Neural progenitor cell (in vitro differentiated cells): ENCODE measurements at regions not wholly inside any gene's neighbourhood (a gene's known extent, or its start where the extent isn't known, plus 50 kb on each side); places are given as distances from the start of the nearest gene placed in this dataset.

Experiments
- DNase-seq: peaks from one replicate; pipeline ENCODE4 v3.0.0-alpha.2; 2016; ENCODE audit warnings: low spot score
- H2AFZ ChIP-seq: fragments of 200-600 bp; sonication (generic); replicated peaks from 2 replicates; pipeline ENCODE4 v1.6.1; 2016; ENCODE audit warnings: antibody characterized with exemption
- H3F3A ChIP-seq: fragments of 200-600 bp; sonication (generic); 2 replicates; pipeline ENCODE4 v1.6.1; 2016; ENCODE audit warnings: antibody characterized with exemption, low read depth
- H3K27ac ChIP-seq: fragments of 200-600 bp; sonication (generic); 2 replicates; pipeline ENCODE4 v1.5.1; 2016; ENCODE audit warnings: mild to moderate bottlenecking
- H3K27me3 ChIP-seq: fragments of 200-600 bp; sonication (generic); 2 replicates; pipeline ENCODE4 v1.6.1; 2016; ENCODE audit warnings: mild to moderate bottlenecking, moderate library complexity
- H3K36me3 ChIP-seq: fragments of 200-600 bp; sonication (generic); 2 replicates; pipeline ENCODE4 v1.5.1; 2016
- H3K4me1 ChIP-seq: fragments of 200-600 bp; sonication (generic); 2 replicates; pipeline ENCODE4 v1.6.1; 2016; ENCODE audit warnings: mixed run types
- H3K4me2 ChIP-seq: fragments of 200-600 bp; sonication (generic); 2 replicates; pipeline ENCODE4 v1.6.1; 2016
- H3K4me3 ChIP-seq: fragments of 200-600 bp; sonication (generic); 2 replicates; pipeline ENCODE4 v1.5.1; 2016
- H3K79me2 ChIP-seq: fragments of 200-600 bp; sonication (generic); 2 replicates; pipeline ENCODE4 v1.6.1; 2016; ENCODE audit warnings: low read depth
- H3K9ac ChIP-seq: fragments of 200-600 bp; sonication (generic); 2 replicates; pipeline ENCODE4 v1.6.1; 2016
- H3K9me3 ChIP-seq: fragments of 200-600 bp; sonication (generic); 2 replicates; pipeline ENCODE4 v1.5.1; 2016; ENCODE audit warnings: low read depth
- H4K20me1 ChIP-seq: fragments of 200-600 bp; sonication (generic); 2 replicates; pipeline ENCODE4 v1.6.1; 2016; ENCODE audit warnings: low read depth
- H3K27ac Mint-ChIP-seq: 3 replicates; pipeline ENCODE4 v1.8.0; 2021; ENCODE audit warnings: mixed read lengths
- H3K27me3 Mint-ChIP-seq: 2 replicates; pipeline ENCODE4 v1.8.0; 2022; ENCODE audit warnings: low read depth, mild to moderate bottlenecking, inconsistent platforms, moderate library complexity, mixed read lengths; ENCODE audit not compliant: insufficient read depth
- H3K36me3 Mint-ChIP-seq: 3 replicates; pipeline ENCODE4 v1.8.0; 2021; ENCODE audit warnings: mixed read lengths
- H3K4me1 Mint-ChIP-seq: 3 replicates; pipeline ENCODE4 v1.8.0; 2021; ENCODE audit warnings: mixed read lengths
- H3K4me3 Mint-ChIP-seq: 3 replicates; pipeline ENCODE4 v1.8.0; 2021; ENCODE audit warnings: mild to moderate bottlenecking, moderate library complexity, mixed read lengths
- H3K9me3 Mint-ChIP-seq: 3 replicates; pipeline ENCODE4 v1.8.0; 2020; ENCODE audit warnings: mixed read lengths
- CTCF ChIP-seq: fragments of 200-600 bp; sonication (generic); IDR thresholded peaks from 2 replicates; pipeline ENCODE4 v1.5.1; 2017; ENCODE audit warnings: antibody characterized with exemption, mild to moderate bottlenecking
- EZH2 ChIP-seq: fragments of 200-600 bp; sonication (generic); IDR thresholded peaks from 2 replicates; pipeline ENCODE4 v1.6.1; 2017; ENCODE audit warnings: antibody characterized with exemption, mild to moderate bottlenecking, moderate library complexity
- EZH2phosphoT487 ChIP-seq: fragments of 200-600 bp; sonication (generic); IDR thresholded peaks from 2 replicates; pipeline ENCODE4 v1.6.1; 2017; ENCODE audit warnings: antibody characterized with exemption

DNA sequence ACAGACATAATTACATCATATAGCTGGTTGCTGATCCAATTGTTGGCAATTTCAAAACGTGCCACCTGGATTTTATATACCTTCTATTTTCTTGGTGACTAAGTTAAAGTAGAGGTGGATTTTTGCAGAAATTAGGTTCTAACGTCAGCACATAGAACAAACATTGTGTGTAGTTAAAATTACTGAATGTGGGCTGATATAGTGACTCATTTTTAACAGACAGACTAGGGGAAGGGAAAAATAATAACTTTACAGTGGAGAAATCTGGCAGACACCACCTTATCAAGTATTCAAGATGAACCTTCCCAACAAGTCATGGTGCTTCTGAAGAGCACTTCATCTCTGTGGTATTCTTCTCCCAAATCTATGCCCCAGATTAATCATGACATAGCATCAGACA lies 134.5 kb downstream of the UCHL1 start:
- H3K27ac ChIP-seq: no peak overlapping the region
- H4K20me1 ChIP-seq: no peaks in the 10 kb centered on the region
- H3K4me3 ChIP-seq: no peak overlapping the region
- H3K36me3 ChIP-seq: no peaks in the 10 kb centered on the region
- no peaks in the 10 kb centered on the region for H3K27me3 ChIP-seq
- H3K4me1 ChIP-seq: no peaks in the 10 kb centered on the region
- Mint-ChIP-seq H3K9me3 (peaks cover 3% of the 10 kb centered on the region), H3K4me1 (no peaks in the 10 kb centered on the region), H3K27ac (no peak overlapping the region), H3K4me3 (no peak overlapping the region), H3K36me3 (no peaks in the 10 kb centered on the region), H3K27me3 (no peaks in the 10 kb centered on the region)
- TF ChIP-seq EZH2phosphoT487 (no peak), EZH2 (no peak), CTCF (no peak)
- no peak overlapping the region for H3K9ac ChIP-seq
- no peak overlapping the region for H3K4me2 ChIP-seq
- no peak overlapping the region for H2AFZ ChIP-seq
- H3K79me2 ChIP-seq: no peaks in the 10 kb centered on the region
- DNase-seq: no peak
- no peaks in the 10 kb centered on the region for H3F3A ChIP-seq
- H3K9me3 ChIP-seq: no peaks in the 10 kb centered on the region

GRCh38 chr4:41394481-41394894 lies 137.8 kb downstream of the UCHL1 start:
- Histone ChIP-seq H3K79me2 (no peaks in the 10 kb centered on the region), H3K27ac (no peak overlapping the region), H3K36me3 (no peaks in the 10 kb centered on the region), H3K9me3 (no peaks in the 10 kb centered on the region), H3K9ac (no peak overlapping the region), H3F3A (no peaks in the 10 kb centered on the region), H3K4me2 (no peak overlapping the region), H3K4me3 (no peak overlapping the region), H3K27me3 (no peaks in the 10 kb centered on the region), H3K4me1 (peaks cover 12% of the 10 kb centered on the region), H4K20me1 (no peaks in the 10 kb centered on the region), H2AFZ (peak overlapping the region; percentile 35)
- TF ChIP-seq EZH2phosphoT487 (no peak), CTCF (no peak), EZH2 (no peak)
- peaks cover 6% of the 10 kb centered on the region for H3K4me1 Mint-ChIP-seq
- no peaks in the 10 kb centered on the region for H3K27me3 Mint-ChIP-seq
- H3K4me3 Mint-ChIP-seq: no peak overlapping the region
- no peaks in the 10 kb centered on the region for H3K36me3 Mint-ChIP-seq
- DNase-seq: no peak
- no peak overlapping the region for H3K27ac Mint-ChIP-seq
- no peaks in the 10 kb centered on the region for H3K9me3 Mint-ChIP-seq

DNA sequence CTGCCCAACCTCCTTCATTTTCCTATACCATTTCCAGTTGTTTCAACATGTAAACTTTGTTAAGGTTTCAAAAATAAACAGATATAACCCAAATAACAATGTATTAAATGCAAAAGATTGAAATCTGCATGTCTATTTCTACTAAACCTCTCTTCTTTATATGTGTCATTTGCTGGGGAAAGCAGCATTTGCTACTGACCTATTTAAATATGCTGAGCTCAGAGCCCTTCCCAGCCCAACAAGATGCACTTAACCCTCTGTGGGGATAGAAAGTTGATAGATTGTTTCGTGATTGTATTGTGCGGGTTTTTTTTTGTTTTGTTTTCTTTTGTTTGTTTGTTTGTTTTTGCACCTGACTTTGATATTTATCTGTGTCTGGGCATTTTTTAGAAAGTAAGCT lies 139.5 kb downstream of the UCHL1 start:
- no peaks in the 10 kb centered on the region for H3F3A ChIP-seq
- H3K27ac Mint-ChIP-seq: no peak overlapping the region
- H3K9me3 ChIP-seq: no peaks in the 10 kb centered on the region
- no peaks in the 10 kb centered on the region for H4K20me1 ChIP-seq
- H3K27me3 Mint-ChIP-seq: no peaks in the 10 kb centered on the region
- H2AFZ ChIP-seq: no peak overlapping the region
- no peak overlapping the region for H3K4me3 Mint-ChIP-seq
- peaks cover 2% of the 10 kb centered on the region for H3K9me3 Mint-ChIP-seq
- H3K27ac ChIP-seq: no peak overlapping the region
- H3K4me1 Mint-ChIP-seq: peaks cover 6% of the 10 kb centered on the region
- no peaks in the 10 kb centered on the region for H3K27me3 ChIP-seq
- no peak for DNase-seq
- H3K4me2 ChIP-seq: no peak overlapping the region
- H3K36me3 ChIP-seq: no peaks in the 10 kb centered on the region
- no peaks in the 10 kb centered on the region for H3K79me2 ChIP-seq
- no peaks in the 10 kb centered on the region for H3K36me3 Mint-ChIP-seq
- TF ChIP-seq EZH2phosphoT487 (no peak), CTCF (no peak), EZH2 (no peak)
- H3K4me1 ChIP-seq: peaks cover 12% of the 10 kb centered on the region
- H3K9ac ChIP-seq: no peak overlapping the region
- no peak overlapping the region for H3K4me3 ChIP-seq

- no peak for DNase-seq
- H3K4me1 Mint-ChIP-seq: peaks cover 6% of the 10 kb centered on the region
- Histone ChIP-seq H3K9me3 (no peaks in the 10 kb centered on the region), H3K4me2 (no peak overlapping the region), H4K20me1 (no peaks in the 10 kb centered on the region), H3K27ac (no peak overlapping the region), H3K79me2 (no peaks in the 10 kb centered on the region), H2AFZ (no peak overlapping the region), H3K27me3 (no peaks in the 10 kb centered on the region), H3F3A (no peaks in the 10 kb centered on the region), H3K4me1 (peaks cover 12% of the 10 kb centered on the region), H3K4me3 (no peak overlapping the region), H3K36me3 (no peaks in the 10 kb centered on the region), H3K9ac (no peak overlapping the region)
- H3K9me3 Mint-ChIP-seq: peaks cover 2% of the 10 kb centered on the region
- no peak overlapping the region for H3K4me3 Mint-ChIP-seq
- TF ChIP-seq EZH2 (no peak), CTCF (no peak), EZH2phosphoT487 (no peak)
- no peaks in the 10 kb centered on the region for H3K36me3 Mint-ChIP-seq
- H3K27ac Mint-ChIP-seq: no peak overlapping the region
- no peaks in the 10 kb centered on the region for H3K27me3 Mint-ChIP-seq
Observed at GRCh38 chr4:41396869-41397268, 140.1 kb downstream of the UCHL1 start.
